ENCODE measurements at regions not wholly inside any gene's neighbourhood (a gene's known extent, or its start where the extent isn't known, plus 50 kb on each side); places are given as distances from the start of the nearest gene placed in this dataset.

DNA sequence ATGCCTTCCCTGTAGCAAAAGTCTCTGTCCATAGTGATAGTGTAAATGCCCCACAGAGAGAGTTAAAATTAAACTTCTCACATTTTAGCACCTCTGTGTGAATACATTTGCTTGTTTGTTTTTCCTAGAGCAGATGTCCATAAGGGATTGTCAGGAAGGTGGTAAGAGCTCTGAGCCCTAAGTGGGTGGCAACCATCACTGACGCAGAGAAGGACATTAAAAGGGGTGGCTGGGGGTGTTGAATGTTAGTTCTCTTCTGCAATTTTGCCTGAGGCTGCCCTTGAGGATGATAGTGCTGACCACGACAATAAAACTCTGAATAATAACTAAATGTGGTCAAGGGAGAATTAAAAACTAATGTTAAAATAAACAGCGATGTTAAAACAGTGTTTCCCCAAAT is 174.3 kb upstream of the ID4 start:
- Histone ChIP-seq H3K4me3 (no peak overlapping the region), H3K27me3 (no peaks in the 10 kb centered on the region), H3K27ac (replicated peaks in 1 of 4) (no peak overlapping the region), H3K9me3 (no peaks in the 10 kb centered on the region), H3K36me3 (no peaks in the 10 kb centered on the region), H3K4me1 (peaks cover 0 to 14% (median 11%) of the 10 kb centered on the region in 4 donors)
- TF ChIP-seq POLR2A (IDR thresholded peaks at IDR 0.05; ENCODE audit: low read depth) = no peak
- TF ChIP-seq, protein P1, sequence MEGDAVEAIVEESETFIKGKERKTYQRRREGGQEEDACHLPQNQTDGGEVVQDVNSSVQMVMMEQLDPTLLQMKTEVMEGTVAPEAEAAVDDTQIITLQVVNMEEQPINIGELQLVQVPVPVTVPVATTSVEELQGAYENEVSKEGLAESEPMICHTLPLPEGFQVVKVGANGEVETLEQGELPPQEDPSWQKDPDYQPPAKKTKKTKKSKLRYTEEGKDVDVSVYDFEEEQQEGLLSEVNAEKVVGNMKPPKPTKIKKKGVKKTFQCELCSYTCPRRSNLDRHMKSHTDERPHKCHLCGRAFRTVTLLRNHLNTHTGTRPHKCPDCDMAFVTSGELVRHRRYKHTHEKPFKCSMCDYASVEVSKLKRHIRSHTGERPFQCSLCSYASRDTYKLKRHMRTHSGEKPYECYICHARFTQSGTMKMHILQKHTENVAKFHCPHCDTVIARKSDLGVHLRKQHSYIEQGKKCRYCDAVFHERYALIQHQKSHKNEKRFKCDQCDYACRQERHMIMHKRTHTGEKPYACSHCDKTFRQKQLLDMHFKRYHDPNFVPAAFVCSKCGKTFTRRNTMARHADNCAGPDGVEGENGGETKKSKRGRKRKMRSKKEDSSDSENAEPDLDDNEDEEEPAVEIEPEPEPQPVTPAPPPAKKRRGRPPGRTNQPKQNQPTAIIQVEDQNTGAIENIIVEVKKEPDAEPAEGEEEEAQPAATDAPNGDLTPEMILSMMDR (IDR thresholded peaks at IDR 0.05) = no peak
- TF ChIP-seq POLR2AphosphoS5 (IDR thresholded peaks at IDR 0.05) = no peak
- no peak for TF ChIP-seq EP300 (IDR thresholded peaks at IDR 0.05)
- no peak for DNase-seq (ENCODE audit: extremely low spot score)
- WGBS = 73% methylated on average over 3 of the region's 3 CpGs
- intact Hi-C loops (cut with DNase I) = no loop called here

DNA sequence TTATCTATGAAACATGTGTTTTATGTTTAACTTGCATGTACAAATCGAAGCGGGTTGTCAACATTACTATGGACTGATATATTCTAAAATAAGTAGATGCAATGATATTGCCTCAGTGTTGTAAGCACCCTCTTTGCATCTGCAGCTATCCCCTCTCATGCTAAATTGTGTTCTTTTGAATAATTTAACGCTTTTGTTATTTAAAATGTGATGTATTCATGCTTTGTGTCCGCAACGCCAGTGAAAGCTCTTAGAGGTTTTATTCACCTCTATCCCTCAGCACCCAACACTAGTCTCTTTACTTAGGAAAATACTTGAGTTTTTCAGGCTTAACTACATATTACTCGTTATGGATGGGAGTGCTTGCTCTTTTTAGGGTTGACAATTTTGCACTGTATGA is 173.7 kb upstream of the ID4 start:
- no peaks in the 10 kb centered on the region for H3K36me3 ChIP-seq
- 78% methylated on average over 6 of the region's 6 CpGs for WGBS
- no peaks in the 10 kb centered on the region for H3K9me3 ChIP-seq
- no peak overlapping the region for H3K27ac ChIP-seq (replicated peaks in 1 of 4)
- H3K4me1 ChIP-seq = peaks cover 0 to 16% (median 13%) of the 10 kb centered on the region in 4 donors
- TF ChIP-seq POLR2AphosphoS5 (IDR thresholded peaks at IDR 0.05) = no peak
- TF ChIP-seq, protein P1 (IDR thresholded peaks at IDR 0.05) = no peak
- no peak for TF ChIP-seq EP300 (IDR thresholded peaks at IDR 0.05)
- no peak for TF ChIP-seq POLR2A (IDR thresholded peaks at IDR 0.05; ENCODE audit: low read depth)
- no peaks in the 10 kb centered on the region for H3K27me3 ChIP-seq
- DNase-seq (ENCODE audit: extremely low spot score) = no peak
- no peak overlapping the region for H3K4me3 ChIP-seq
- intact Hi-C loops (cut with DNase I) = no loop called here

DNA sequence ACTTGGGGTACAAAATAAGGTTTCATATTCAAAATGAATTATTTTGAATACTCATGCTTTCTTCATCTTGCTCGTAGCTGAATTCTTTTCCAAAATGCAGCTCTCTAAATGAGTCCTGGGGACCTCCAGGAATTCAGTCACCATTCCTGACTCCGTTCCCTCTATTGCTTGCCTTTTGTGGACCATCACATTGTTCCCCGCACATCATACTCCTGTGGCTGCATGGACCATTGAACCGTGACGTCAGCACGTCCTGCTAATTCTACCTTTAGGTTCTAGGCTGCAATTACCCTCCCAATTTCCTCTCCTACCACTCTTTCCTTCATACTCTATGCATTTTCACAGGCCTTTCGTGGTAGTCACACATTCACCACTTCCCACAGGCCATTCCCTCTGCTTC is 173.1 kb upstream of the ID4 start:
- intact Hi-C loops (cut with DNase I) = no loop called here
- WGBS = 90% methylated on average over 7 of the region's 7 CpGs
- peaks cover under 1 to 21% (median 18%) of the 10 kb centered on the region in 4 donors for H3K4me1 ChIP-seq

DNA sequence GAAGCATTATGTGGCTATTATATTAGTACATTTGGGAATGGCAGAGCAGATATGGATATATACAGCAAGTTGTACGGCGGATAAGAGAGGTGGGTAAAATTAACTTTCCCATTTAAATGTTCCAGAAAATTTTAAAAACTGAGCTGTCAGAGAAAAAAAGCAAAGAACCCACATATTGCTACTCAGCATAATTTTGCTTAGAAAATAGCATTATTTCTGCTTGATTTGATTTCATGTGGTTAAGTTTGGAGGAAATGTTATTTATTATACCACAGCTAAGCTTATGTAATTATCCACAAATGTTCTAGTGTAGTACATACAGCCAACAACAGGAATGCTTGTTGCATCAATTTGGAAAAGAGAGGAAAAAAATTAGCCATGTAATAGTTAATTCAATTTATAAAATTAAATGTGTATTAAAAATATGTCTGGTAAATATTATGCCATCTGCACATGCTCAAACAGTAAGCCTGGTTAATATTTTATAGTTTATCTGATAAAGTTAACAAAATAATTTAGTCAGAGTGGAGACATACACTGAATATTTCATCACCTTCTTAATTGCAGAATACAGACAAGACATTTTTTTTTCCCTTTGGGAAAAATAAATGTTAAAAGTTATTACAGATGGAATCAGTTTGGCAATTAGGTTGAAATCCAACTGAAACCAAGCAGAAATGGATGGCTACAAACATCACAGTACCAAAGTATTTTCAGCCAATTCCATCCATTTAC is 172.1 kb upstream of the ID4 start:
- H3K36me3 ChIP-seq = no peaks in the 10 kb centered on the region
- intact Hi-C loops (cut with DNase I) = no loop called here
- DNase-seq (ENCODE audit: extremely low spot score) = no peak
- H3K27ac ChIP-seq (replicated peaks in 1 of 4) = no peak overlapping the region
- H3K4me3 ChIP-seq = no peak overlapping the region
- H3K4me1 ChIP-seq = peaks cover 4 to 27% (median 26%) of the 10 kb centered on the region in 4 donors
- no peaks in the 10 kb centered on the region for H3K27me3 ChIP-seq
- no peaks in the 10 kb centered on the region for H3K9me3 ChIP-seq
- WGBS = 97% methylated on average over 2 of the region's 2 CpGs
- TF ChIP-seq EP300 (IDR thresholded peaks at IDR 0.05) (no peak), POLR2A (IDR thresholded peaks at IDR 0.05; ENCODE audit: low read depth) (no peak)
- TF ChIP-seq, protein P1 (IDR thresholded peaks at IDR 0.05) = no peak

More for the DNA sequence above, 173.1 kb upstream of the ID4 start:
- Histone ChIP-seq H3K9me3 (no peaks in the 10 kb centered on the region), H3K27ac (replicated peaks in 1 of 4) (no peak overlapping the region), H3K4me3 (no peak overlapping the region), H3K36me3 (no peaks in the 10 kb centered on the region), H3K27me3 (no peaks in the 10 kb centered on the region)
- no peak for DNase-seq (ENCODE audit: extremely low spot score)
- TF ChIP-seq POLR2AphosphoS5 (IDR thresholded peaks at IDR 0.05) (no peak), POLR2A (IDR thresholded peaks at IDR 0.05; ENCODE audit: low read depth) (no peak), EP300 (IDR thresholded peaks at IDR 0.05) (no peak)

DNA sequence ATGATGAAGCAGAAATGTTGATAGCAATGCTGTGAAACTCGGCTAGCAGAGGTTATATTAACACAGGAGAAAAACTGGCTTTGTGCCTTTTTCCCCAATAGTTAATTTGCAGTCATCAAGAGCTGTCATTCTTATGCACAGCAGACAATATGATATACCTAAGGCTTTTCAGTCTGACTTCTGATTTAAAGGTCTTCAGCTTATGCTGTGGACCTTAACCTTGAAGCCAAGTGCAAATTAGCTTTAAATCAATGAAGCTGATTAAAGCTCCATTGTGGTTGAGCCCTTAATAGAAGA is 171.6 kb upstream of the ID4 start:
- 18% methylated on average over 1 of the region's 1 CpG for WGBS
- TF ChIP-seq EP300 (IDR thresholded peaks at IDR 0.05) (no peak), POLR2A (IDR thresholded peaks at IDR 0.05; ENCODE audit: low read depth) (no peak), POLR2AphosphoS5 (IDR thresholded peaks at IDR 0.05) (no peak)
- TF ChIP-seq, protein P1 (IDR thresholded peaks at IDR 0.05) = no peak
- no peak overlapping the region for H3K27ac ChIP-seq (replicated peaks in 1 of 4)

More for the DNA sequence above, 171.6 kb upstream of the ID4 start:
- no peaks in the 10 kb centered on the region for H3K36me3 ChIP-seq
- H3K4me1 ChIP-seq = peaks cover 4 to 27% (median 26%) of the 10 kb centered on the region in 4 donors
- H3K27me3 ChIP-seq = no peaks in the 10 kb centered on the region
- H3K9me3 ChIP-seq = no peaks in the 10 kb centered on the region
- DNase-seq (ENCODE audit: extremely low spot score) = no peak
- H3K4me3 ChIP-seq = no peak overlapping the region
- intact Hi-C loops (cut with DNase I) = no loop called here

Data from esophagus muscularis mucosa (tissue), 4 donors.